ENCODE measurements at regions not wholly inside any gene's neighbourhood (a gene's known extent, or its start where the extent isn't known, plus 50 kb on each side); places are given as distances from the start of the nearest gene placed in this dataset.

DNA sequence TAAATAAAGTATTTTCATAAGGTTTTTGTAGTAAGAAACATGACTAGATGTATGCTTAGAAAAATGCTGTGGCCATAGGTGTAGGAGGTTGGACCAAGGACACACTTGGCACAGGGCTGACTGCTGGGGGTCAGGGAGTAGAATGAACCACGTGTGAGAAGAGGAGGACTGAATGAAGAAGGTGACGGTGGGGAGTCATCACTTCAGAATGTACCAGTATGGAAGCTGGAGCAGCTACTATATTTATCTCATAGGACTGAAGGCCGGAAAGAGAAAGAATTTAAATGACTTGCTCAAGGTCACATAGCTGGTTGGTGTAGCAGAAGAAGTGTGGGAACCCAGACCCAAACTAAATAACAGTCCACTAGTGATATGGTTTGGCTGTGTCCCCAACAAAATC is 79.8 kb upstream of the HAO2 start:
- TF ChIP-seq, protein P1, sequence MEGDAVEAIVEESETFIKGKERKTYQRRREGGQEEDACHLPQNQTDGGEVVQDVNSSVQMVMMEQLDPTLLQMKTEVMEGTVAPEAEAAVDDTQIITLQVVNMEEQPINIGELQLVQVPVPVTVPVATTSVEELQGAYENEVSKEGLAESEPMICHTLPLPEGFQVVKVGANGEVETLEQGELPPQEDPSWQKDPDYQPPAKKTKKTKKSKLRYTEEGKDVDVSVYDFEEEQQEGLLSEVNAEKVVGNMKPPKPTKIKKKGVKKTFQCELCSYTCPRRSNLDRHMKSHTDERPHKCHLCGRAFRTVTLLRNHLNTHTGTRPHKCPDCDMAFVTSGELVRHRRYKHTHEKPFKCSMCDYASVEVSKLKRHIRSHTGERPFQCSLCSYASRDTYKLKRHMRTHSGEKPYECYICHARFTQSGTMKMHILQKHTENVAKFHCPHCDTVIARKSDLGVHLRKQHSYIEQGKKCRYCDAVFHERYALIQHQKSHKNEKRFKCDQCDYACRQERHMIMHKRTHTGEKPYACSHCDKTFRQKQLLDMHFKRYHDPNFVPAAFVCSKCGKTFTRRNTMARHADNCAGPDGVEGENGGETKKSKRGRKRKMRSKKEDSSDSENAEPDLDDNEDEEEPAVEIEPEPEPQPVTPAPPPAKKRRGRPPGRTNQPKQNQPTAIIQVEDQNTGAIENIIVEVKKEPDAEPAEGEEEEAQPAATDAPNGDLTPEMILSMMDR (conservative IDR thresholded peaks at IDR 0.05 in 1 of 2, IDR thresholded peaks at IDR 0.05 in 1 of 2; ENCODE audit: extremely low read depth in 1 of 2, insufficient read depth in 1 of 2, low read depth in 1 of 2, low read length in 2 of 2): no peak
- no peak for TF ChIP-seq EZH2 (IDR thresholded peaks at IDR 0.05; ENCODE audit: borderline replicate concordance, low read length)
